Activated T-cell treated with anti-CD3 and anti-CD28 coated beads, Interleukin-2, amount 50 U/mL, for 24 hours (primary cell): ENCODE measurements at regions not wholly inside any gene's neighbourhood (a gene's known extent, or its start where the extent isn't known, plus 50 kb on each side); places are given as distances from the start of the nearest gene placed in this dataset.

Experiments
- DNase-seq: peaks from one replicate; pipeline ENCODE4 v3.0.0-alpha.2; 2020
- H3K27ac Mint-ChIP-seq: 2 replicates; pipeline ENCODE4 v1.8.0; 2020; ENCODE audit warnings: mild to moderate bottlenecking, mixed read lengths
- H3K27me3 Mint-ChIP-seq: 2 replicates; pipeline ENCODE4 v1.8.0; 2020; ENCODE audit warnings: mixed read lengths
- H3K36me3 Mint-ChIP-seq: 2 replicates; pipeline ENCODE4 v1.8.0; 2020; ENCODE audit warnings: low read depth, mixed read lengths
- H3K4me1 Mint-ChIP-seq: 2 replicates; pipeline ENCODE4 v1.8.0; 2020; ENCODE audit warnings: low read depth, mixed read lengths
- H3K4me3 Mint-ChIP-seq: 2 replicates; pipeline ENCODE4 v1.8.0; 2020; ENCODE audit warnings: mild to moderate bottlenecking, moderate library complexity, mixed read lengths
- H3K9me3 Mint-ChIP-seq: 2 replicates; pipeline ENCODE4 v1.8.0; 2020; ENCODE audit warnings: mixed read lengths

DNA sequence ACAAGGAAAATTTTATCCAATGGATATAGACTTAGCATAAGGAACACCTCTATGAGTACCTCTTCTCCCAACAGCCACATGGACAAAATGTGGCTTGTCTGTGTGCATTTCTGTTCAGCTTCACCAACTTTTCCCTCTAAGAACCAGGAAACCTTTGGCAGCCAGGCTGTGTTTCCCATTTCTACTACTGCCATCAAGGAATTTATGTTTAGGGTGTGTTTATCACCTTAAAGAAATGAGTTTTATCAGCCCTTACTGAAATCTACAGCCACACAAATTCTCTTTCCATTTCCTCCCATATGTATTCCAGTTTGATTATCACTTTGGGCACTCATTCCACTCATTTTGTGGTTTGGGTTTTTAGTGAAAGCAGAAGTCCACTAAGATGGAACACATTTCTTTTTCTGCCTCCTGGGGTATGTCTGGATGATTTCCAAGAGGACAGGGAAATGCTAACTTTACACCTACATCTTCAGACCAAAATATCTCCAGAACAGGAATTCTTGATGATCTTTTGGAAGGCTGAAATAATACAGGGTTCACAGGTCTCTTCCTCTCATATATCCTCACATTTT, 82.6 kb upstream of the MAOA start:
- Mint-ChIP-seq H3K27me3 (peaks cover 41% of the 10 kb centered on the region), H3K4me3 (no peak overlapping the region), H3K9me3 (no peaks in the 10 kb centered on the region), H3K27ac (no peak overlapping the region), H3K4me1 (no peaks in the 10 kb centered on the region), H3K36me3 (no peaks in the 10 kb centered on the region)
- DNase-seq = no peak

DNA sequence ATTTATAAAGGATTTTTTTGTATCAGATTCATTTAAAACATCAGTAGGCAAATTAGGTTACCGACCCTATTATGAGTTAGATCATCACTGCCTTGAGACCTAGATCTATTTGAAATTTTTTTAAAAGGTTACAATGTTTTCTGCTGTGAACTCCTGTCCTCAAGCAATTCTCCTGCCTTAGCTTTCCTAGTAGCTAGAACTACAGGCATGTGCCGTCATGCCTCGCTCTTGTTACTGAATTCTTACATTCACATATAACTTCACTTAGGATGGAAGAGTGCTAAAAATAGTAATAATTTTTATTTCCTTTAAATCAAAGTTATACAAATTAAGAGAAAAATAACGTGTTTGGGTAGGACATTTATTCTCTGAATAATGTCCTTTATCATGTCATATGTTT, 75.5 kb upstream of the MAOA start:
- no peak overlapping the region for H3K4me3 Mint-ChIP-seq
- H3K27ac Mint-ChIP-seq = no peak overlapping the region
- H3K36me3 Mint-ChIP-seq = no peaks in the 10 kb centered on the region
- no peaks in the 10 kb centered on the region for H3K4me1 Mint-ChIP-seq
- DNase-seq = no peak
- H3K27me3 Mint-ChIP-seq = peaks cover 54% of the 10 kb centered on the region
- H3K9me3 Mint-ChIP-seq = no peaks in the 10 kb centered on the region

DNA sequence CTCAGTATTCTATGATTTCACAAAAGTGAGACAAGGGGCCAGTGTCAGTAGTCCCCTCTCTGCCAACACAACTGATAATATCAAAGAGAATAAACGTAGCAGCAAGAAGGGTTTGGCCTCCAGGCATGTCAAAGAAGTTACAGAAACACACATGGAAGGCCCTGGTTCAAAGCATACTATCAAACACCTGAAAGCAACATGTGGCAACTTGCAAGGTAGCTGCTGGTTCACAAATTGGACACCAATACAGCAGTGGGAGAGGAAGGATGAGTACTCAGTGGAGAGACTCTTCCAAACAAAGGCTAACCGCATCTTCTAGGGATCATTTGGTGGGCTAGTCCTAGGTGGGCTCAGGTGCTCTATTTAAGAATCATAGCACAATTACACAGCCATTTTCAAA, 74.9 kb upstream of the MAOA start:
- Mint-ChIP-seq H3K4me3 (no peak overlapping the region), H3K27ac (no peak overlapping the region), H3K9me3 (no peaks in the 10 kb centered on the region), H3K4me1 (no peaks in the 10 kb centered on the region), H3K27me3 (peaks cover 59% of the 10 kb centered on the region), H3K36me3 (no peaks in the 10 kb centered on the region)
- no peak for DNase-seq

DNA sequence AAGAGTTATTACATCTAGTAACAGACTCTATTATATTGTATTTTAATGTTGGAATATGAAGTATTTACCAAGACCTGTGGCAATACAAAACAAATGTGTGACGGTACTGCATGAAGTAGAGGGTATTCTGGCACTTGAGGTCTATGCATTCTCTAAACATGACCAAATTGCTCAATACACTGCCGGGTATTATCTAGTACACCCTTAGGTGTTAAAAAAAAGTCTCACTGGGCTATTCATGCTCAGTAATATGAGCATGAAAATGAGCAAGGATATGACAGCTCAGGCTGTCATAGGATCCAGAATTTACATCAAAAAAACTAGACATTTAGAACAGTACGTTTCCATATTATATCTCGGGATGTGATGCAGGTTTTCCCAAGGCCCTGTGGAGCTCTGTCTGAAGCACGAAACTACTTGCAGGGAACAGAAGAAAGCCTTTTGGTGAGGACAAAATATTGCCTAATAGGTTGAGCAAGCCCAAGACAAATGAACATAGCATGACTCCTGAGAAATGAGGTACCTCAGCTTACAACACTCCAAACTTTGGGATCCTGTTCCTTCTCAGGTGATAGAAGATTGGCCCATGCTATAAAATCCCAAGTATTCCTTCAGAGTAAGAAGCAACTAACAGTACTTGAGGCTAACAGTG, 74.1 kb upstream of the MAOA start:
- no peaks in the 10 kb centered on the region for H3K36me3 Mint-ChIP-seq
- H3K4me1 Mint-ChIP-seq = no peaks in the 10 kb centered on the region
- no peak overlapping the region for H3K4me3 Mint-ChIP-seq
- no peaks in the 10 kb centered on the region for H3K9me3 Mint-ChIP-seq
- peaks cover 58% of the 10 kb centered on the region for H3K27me3 Mint-ChIP-seq
- H3K27ac Mint-ChIP-seq = no peak overlapping the region
- no peak for DNase-seq

DNA sequence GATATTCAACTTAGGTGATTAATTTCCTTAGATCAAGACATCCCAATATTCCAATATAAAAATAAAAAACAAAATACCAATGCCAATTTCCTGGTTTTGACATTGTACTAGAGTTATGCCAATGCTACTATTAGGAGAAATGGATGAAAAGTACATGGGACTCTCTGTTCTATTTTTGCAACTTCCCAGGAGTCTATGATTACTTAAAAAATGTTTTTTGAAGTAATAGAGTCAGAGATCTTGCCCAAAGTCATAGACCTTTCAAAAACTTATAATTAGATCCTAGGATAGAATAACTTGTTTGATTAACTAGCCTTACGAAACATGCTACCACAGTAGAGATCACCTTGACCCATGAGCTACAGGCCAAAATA, 73.6 kb upstream of the MAOA start:
- Mint-ChIP-seq H3K27me3 (peaks cover 57% of the 10 kb centered on the region), H3K36me3 (no peaks in the 10 kb centered on the region), H3K9me3 (no peaks in the 10 kb centered on the region), H3K4me3 (no peak overlapping the region), H3K4me1 (no peaks in the 10 kb centered on the region), H3K27ac (no peak overlapping the region)
- no peak for DNase-seq

DNA sequence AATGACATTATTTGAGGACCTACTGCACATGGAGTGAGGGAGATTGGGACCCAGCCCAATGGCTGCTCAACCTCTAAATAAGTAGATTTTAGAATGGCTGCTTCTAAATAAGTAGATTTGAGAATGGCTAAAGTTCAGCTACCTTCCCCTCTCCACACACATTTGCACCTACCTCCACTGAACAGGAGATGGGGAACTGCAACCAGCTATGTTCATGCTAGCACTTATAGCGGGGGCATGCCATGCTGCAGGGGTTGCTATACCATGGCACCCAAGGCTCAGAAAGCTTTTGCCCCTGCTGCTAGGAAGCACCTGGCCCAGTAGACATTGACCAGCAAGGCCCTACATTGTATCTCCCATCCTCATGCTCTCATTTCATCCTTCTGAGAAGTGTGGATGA, 70.2 kb upstream of the MAOA start:
- Mint-ChIP-seq H3K9me3 (no peaks in the 10 kb centered on the region), H3K27me3 (peaks cover 52% of the 10 kb centered on the region), H3K36me3 (no peaks in the 10 kb centered on the region), H3K27ac (no peak overlapping the region), H3K4me3 (no peak overlapping the region), H3K4me1 (no peaks in the 10 kb centered on the region)
- no peak for DNase-seq

DNA sequence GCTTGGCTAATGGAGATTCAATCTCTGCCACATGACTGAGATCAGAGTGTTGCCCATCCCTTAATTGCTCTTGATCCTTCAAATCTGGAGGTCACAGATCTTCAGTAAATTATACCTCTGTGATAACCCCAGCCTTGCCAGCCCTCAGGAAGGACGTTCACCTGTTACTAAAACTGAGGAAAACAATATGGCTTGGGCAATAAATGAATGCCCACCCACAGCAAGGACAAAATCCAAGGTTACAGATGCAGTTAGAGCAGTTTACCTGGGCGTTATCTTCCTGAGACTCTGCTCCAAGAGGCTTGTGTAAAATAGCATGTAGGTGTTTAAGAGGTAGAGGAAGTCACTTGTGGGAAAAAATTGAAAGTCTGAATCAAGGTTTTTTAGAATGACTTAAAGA, 69.3 kb upstream of the MAOA start:
- H3K36me3 Mint-ChIP-seq = no peaks in the 10 kb centered on the region

DNA sequence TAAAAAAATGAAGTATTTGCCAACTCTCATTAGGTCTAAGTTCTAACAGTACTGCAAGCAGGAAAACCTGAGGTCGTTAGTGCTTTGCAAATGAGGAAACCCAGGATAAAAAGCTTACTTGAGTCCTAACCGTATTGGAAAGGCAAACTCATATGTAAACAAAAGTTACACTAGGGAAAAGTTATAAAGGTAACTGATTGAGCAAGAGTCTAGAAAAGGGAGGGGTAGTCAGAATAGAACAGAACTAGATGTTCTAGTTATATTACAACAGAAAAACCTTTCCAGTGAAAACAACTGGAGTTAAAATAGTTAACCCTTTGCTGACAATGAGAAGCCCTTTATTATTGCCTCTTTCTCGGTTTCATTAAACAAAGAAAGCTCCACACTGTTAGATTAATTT, 66.4 kb upstream of the MAOA start:
- H3K9me3 Mint-ChIP-seq = no peaks in the 10 kb centered on the region
- H3K4me3 Mint-ChIP-seq = no peak overlapping the region
- H3K4me1 Mint-ChIP-seq = no peaks in the 10 kb centered on the region
- peaks cover 54% of the 10 kb centered on the region for H3K27me3 Mint-ChIP-seq
- no peaks in the 10 kb centered on the region for H3K36me3 Mint-ChIP-seq
- DNase-seq = no peak
- H3K27ac Mint-ChIP-seq = no peak overlapping the region

More for the DNA sequence above, 69.3 kb upstream of the MAOA start:
- H3K27me3 Mint-ChIP-seq = peaks cover 53% of the 10 kb centered on the region
- H3K4me1 Mint-ChIP-seq = no peaks in the 10 kb centered on the region
- no peak for DNase-seq
- no peak overlapping the region for H3K4me3 Mint-ChIP-seq
- no peaks in the 10 kb centered on the region for H3K9me3 Mint-ChIP-seq
- no peak overlapping the region for H3K27ac Mint-ChIP-seq

DNA sequence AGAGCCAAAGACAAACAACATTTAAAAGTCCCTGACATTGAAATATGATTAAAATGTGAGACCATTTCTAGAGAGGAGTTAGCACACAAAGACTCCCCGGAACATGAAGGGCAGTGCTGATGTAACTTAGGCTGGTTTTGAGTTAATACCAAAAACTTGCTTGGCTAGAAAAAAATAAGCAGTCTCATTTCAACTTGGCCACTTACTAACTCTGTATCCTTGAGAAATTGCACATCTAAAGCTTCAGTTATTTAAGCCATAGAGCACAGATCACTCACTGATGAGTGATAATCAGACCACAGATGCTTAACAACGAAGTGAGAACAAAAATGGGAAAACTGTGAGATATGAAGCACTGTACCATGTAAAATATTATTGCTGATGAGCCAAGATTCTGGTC, 65.9 kb upstream of the MAOA start:
- Mint-ChIP-seq H3K36me3 (no peaks in the 10 kb centered on the region), H3K4me1 (no peaks in the 10 kb centered on the region), H3K27me3 (peaks cover 50% of the 10 kb centered on the region), H3K4me3 (no peak overlapping the region), H3K27ac (no peak overlapping the region), H3K9me3 (no peaks in the 10 kb centered on the region)
- no peak for DNase-seq

DNA sequence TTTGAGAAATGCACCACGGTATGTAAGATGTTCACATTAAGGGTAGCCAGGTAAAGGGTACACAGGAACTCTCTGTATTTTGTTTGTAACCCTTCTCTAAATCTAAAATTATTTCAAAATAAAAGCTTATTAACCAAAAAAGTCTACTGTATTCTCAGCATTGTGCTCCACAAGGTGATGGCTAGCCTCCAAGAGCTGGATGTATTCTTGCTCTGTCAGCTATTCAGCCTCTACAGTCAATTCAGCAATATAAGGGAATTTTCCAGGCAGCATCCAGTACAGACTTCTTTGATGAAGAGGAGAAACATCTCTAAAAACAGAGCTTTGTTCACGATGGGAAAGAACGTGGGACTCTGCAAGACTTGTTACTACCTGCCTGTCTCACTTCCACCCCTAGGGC, 63.5 kb upstream of the MAOA start:
- Mint-ChIP-seq H3K4me3 (no peak overlapping the region), H3K27ac (no peak overlapping the region), H3K9me3 (no peaks in the 10 kb centered on the region), H3K4me1 (peaks cover 6% of the 10 kb centered on the region), H3K36me3 (no peaks in the 10 kb centered on the region), H3K27me3 (peaks cover 42% of the 10 kb centered on the region)
- DNase-seq = no peak

- H3K27me3 Mint-ChIP-seq = peaks cover 44% of the 10 kb centered on the region
- H3K4me1 Mint-ChIP-seq = peaks cover 6% of the 10 kb centered on the region
- no peaks in the 10 kb centered on the region for H3K36me3 Mint-ChIP-seq
- H3K27ac Mint-ChIP-seq = no peak overlapping the region
- no peaks in the 10 kb centered on the region for H3K9me3 Mint-ChIP-seq
- no peak for DNase-seq
- H3K4me3 Mint-ChIP-seq = no peak overlapping the region
Measured at GRCh38 chrX:43595931-43596330, 60.2 kb upstream of the MAOA start.

DNA sequence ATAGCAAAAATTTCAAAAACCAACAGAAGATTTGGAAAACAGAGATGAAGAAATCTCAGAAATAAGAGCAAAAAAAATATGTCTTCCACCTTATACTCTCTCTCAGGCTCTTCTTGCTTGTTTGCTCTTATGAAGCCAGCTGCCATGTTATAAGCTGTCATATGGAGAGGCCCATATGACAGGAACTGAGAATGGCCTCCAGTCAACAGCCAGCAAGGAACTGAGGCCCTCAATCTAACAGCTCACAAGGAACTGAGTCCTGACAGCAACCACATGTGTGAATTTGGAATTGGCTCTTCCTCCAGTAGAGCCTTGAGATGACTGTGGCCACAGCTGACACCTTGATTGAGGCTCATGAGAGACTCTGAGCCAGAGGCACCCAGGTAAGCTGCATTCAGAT, 51.3 kb upstream of the MAOA start:
- DNase-seq = no peak
- H3K36me3 Mint-ChIP-seq = no peaks in the 10 kb centered on the region
- H3K4me3 Mint-ChIP-seq = no peak overlapping the region
- no peak overlapping the region for H3K27ac Mint-ChIP-seq
- no peaks in the 10 kb centered on the region for H3K9me3 Mint-ChIP-seq
- peaks cover 2% of the 10 kb centered on the region for H3K4me1 Mint-ChIP-seq
- peaks cover 36% of the 10 kb centered on the region for H3K27me3 Mint-ChIP-seq

GRCh38 chrX:43605351-43605750, 50.7 kb upstream of the MAOA start:
- Mint-ChIP-seq H3K4me3 (no peak overlapping the region), H3K27ac (no peak overlapping the region), H3K36me3 (no peaks in the 10 kb centered on the region), H3K9me3 (no peaks in the 10 kb centered on the region), H3K4me1 (peaks cover 2% of the 10 kb centered on the region), H3K27me3 (peaks cover 31% of the 10 kb centered on the region)
- DNase-seq = no peak
